Sigmoid colon (tissue), 4 donors: ENCODE measurements at regions not wholly inside any gene's neighbourhood (a gene's known extent, or its start where the extent isn't known, plus 50 kb on each side); places are given as distances from the start of the nearest gene placed in this dataset.

Experiments used
- EP300 ChIP-seq, 4 donors: sonication (generic); formaldehyde crosslinking; IDR thresholded peaks; one replicate each; pipeline ENCODE4 v1.6.1; 2017; ENCODE audit warnings: antibody characterized with exemption in 4 of 4
- POLR2A ChIP-seq, 2 donors: fragments of 450-650 bp; IDR thresholded peaks; one replicate each; pipeline ENCODE4 v1.6.1; 2016; ENCODE audit warnings: antibody characterized with exemption in 2 of 2, mild to moderate bottlenecking in 2 of 2, moderate library complexity in 2 of 2
- POLR2AphosphoS5 ChIP-seq, 4 donors: sonication (generic); formaldehyde crosslinking; IDR thresholded peaks; one replicate each; pipeline ENCODE4 v1.6.1; 2017; ENCODE audit warnings: antibody characterized with exemption in 4 of 4
- TF ChIP-seq, protein P1 (sequence below), 4 experiments: fragments of 450-650 bp in 3 of 4; fragments of 200-600 bp in 1 of 4; IDR thresholded peaks; one replicate each; pipeline ENCODE4 v1.5.1; 2016 to 2019; ENCODE audit warnings: antibody characterized with exemption in 4 of 4, mild to moderate bottlenecking in 3 of 4, moderate library complexity in 2 of 4

DNA sequence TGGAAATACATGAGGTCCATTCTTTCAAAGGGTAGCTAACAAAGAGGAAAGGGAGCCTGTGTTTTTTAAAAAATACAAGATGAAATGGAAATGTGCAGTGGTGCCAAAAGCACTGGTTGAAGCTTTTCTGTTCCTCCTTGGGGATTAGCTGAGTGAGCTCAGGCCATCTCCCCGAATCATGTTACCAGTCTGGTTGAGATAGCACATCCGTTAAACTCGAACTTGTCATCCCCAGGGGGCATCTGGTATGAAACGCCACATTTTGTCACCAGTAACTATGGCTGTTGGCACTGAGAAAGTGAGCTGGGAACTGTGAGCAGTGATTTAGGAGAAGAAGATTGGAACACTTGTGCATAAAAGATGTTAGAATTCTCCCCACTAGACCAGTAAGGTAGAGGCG, 196.2 kb downstream of the SAMD5 start:
- TF ChIP-seq, protein P1, sequence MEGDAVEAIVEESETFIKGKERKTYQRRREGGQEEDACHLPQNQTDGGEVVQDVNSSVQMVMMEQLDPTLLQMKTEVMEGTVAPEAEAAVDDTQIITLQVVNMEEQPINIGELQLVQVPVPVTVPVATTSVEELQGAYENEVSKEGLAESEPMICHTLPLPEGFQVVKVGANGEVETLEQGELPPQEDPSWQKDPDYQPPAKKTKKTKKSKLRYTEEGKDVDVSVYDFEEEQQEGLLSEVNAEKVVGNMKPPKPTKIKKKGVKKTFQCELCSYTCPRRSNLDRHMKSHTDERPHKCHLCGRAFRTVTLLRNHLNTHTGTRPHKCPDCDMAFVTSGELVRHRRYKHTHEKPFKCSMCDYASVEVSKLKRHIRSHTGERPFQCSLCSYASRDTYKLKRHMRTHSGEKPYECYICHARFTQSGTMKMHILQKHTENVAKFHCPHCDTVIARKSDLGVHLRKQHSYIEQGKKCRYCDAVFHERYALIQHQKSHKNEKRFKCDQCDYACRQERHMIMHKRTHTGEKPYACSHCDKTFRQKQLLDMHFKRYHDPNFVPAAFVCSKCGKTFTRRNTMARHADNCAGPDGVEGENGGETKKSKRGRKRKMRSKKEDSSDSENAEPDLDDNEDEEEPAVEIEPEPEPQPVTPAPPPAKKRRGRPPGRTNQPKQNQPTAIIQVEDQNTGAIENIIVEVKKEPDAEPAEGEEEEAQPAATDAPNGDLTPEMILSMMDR (IDR thresholded peaks at IDR 0.05): no peak
- TF ChIP-seq POLR2AphosphoS5 (IDR thresholded peaks at IDR 0.05) (no peak), POLR2A (IDR thresholded peaks at IDR 0.05) (no peak), EP300 (IDR thresholded peaks at IDR 0.05) (no peak)
